Panc1 (cell line): ENCODE measurements at regions not wholly inside any gene's neighbourhood (a gene's known extent, or its start where the extent isn't known, plus 50 kb on each side); places are given as distances from the start of the nearest gene placed in this dataset.

Experiments
- CTCF ChIP-seq: fragments of 450-650 bp; IDR thresholded peaks from 2 replicates; pipeline ENCODE4 v1.5.1; 2017; ENCODE audit warnings: mild to moderate bottlenecking
- POLR2AphosphoS5 ChIP-seq: IDR thresholded peaks from 2 replicates; pipeline ENCODE4 v1.6.1; 2012; ENCODE audit warnings: mild to moderate bottlenecking, low read depth, low read length, moderate library complexity
- REST ChIP-seq, 2 experiments: IDR thresholded peaks; 2 replicates each; pipeline ENCODE4 v1.6.1; 2011 to 2012; ENCODE audit warnings: low read depth in 2 of 2, control low read depth in 1 of 2, low read length in 1 of 2, mild to moderate bottlenecking in 1 of 2, moderate library complexity in 1 of 2; ENCODE audit not compliant: insufficient read depth in 1 of 2

GRCh38 chr21:41616031-41616591 is 108.2 kb upstream of the TMPRSS2 start:
- TF ChIP-seq CTCF (no peak), POLR2AphosphoS5 (no peak), REST (IDR thresholded peaks at IDR 0.05; ENCODE audit: insufficient read depth in 1 of 2, low read depth in 2 of 2, low read length in 1 of 2) (no peak)
